Neural crest cell (in vitro differentiated cells): ENCODE measurements at regions not wholly inside any gene's neighbourhood (a gene's known extent, or its start where the extent isn't known, plus 50 kb on each side); places are given as distances from the start of the nearest gene placed in this dataset.

Source experiments
- DNase-seq: peaks from one replicate; pipeline ENCODE4 v3.0.0; 2021; ENCODE audit warnings: low read depth, mixed read lengths, low spot score
- H3K27ac Mint-ChIP-seq: one replicate; pipeline ENCODE4 v1.8.0; 2021; ENCODE audit warnings: mild to moderate bottlenecking, mixed read lengths; ENCODE audit not compliant: unreplicated experiment
- H3K27me3 Mint-ChIP-seq: 2 replicates; pipeline ENCODE4 v1.8.0; 2021; ENCODE audit warnings: low read depth, mild to moderate bottlenecking, mixed read lengths
- H3K36me3 Mint-ChIP-seq: 2 replicates; pipeline ENCODE4 v1.8.0; 2021; ENCODE audit warnings: low read depth, mild to moderate bottlenecking, mixed read lengths
- H3K4me1 Mint-ChIP-seq: 2 replicates; pipeline ENCODE4 v1.8.0; 2021; ENCODE audit warnings: mixed read lengths
- H3K4me3 Mint-ChIP-seq: one replicate; pipeline ENCODE4 v1.8.0; 2021; ENCODE audit warnings: mild to moderate bottlenecking, mixed read lengths
- H3K9me3 Mint-ChIP-seq: 2 replicates; pipeline ENCODE4 v1.8.0; 2021; ENCODE audit warnings: mixed read lengths
- TF ChIP-seq, protein P1 (sequence below): fragments of 200-600 bp; sonication (generic); conservative IDR thresholded peaks from 2 replicates; pipeline ENCODE4 v1.5.0; 2021; ENCODE audit warnings: antibody characterized with exemption, mild to moderate bottlenecking

DNA sequence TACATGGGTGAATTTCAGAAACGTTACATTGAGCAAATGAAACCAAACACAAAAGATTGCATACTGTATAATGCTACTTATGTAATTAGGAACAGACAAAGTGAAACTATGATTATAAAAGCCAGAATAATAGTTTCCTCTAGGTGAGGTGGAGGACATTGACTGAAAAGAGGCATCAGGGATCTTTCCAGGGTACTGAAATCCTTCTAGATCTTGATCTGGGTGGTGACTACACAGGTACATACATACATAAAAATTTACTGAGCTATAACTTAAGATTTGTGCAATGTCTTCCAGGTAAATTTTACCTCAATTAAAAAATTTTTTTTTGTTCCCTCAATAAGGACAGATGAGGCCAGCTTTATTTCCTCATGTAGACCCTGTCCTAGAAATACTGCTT is 665.6 kb upstream of the UBE2E2 start:
- Mint-ChIP-seq H3K27me3 (no peaks in the 10 kb centered on the region), H3K36me3 (no peaks in the 10 kb centered on the region), H3K4me3 (no peak overlapping the region), H3K4me1 (no peaks in the 10 kb centered on the region), H3K9me3 (peaks cover 3% of the 10 kb centered on the region), H3K27ac (no peak overlapping the region)
- DNase-seq: no peak
- TF ChIP-seq, protein P1, sequence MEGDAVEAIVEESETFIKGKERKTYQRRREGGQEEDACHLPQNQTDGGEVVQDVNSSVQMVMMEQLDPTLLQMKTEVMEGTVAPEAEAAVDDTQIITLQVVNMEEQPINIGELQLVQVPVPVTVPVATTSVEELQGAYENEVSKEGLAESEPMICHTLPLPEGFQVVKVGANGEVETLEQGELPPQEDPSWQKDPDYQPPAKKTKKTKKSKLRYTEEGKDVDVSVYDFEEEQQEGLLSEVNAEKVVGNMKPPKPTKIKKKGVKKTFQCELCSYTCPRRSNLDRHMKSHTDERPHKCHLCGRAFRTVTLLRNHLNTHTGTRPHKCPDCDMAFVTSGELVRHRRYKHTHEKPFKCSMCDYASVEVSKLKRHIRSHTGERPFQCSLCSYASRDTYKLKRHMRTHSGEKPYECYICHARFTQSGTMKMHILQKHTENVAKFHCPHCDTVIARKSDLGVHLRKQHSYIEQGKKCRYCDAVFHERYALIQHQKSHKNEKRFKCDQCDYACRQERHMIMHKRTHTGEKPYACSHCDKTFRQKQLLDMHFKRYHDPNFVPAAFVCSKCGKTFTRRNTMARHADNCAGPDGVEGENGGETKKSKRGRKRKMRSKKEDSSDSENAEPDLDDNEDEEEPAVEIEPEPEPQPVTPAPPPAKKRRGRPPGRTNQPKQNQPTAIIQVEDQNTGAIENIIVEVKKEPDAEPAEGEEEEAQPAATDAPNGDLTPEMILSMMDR: no peak

DNA sequence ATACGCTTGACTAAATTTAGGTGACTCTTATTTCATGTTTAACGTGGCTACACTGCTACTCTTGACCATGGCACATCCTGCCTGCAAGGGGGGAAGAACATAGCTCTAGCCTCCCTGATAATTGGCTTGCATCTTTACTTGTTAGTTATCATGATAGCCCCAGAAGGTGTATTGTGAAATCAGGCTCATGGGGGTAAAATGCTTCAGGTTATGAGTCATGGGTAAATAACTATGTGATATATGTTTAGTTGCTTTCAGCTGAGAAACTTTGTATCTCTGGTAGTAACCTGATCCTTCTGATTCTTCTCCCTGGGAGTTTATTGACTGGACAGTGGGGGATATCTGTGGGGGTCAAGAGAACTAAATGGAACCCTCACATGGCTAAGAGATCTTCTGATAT is 660.8 kb upstream of the UBE2E2 start:
- no peaks in the 10 kb centered on the region for H3K4me1 Mint-ChIP-seq
- peaks cover 3% of the 10 kb centered on the region for H3K9me3 Mint-ChIP-seq
- no peaks in the 10 kb centered on the region for H3K27me3 Mint-ChIP-seq
- TF ChIP-seq, protein P1: no peak
- H3K27ac Mint-ChIP-seq: no peak overlapping the region
- H3K36me3 Mint-ChIP-seq: no peaks in the 10 kb centered on the region
- no peak overlapping the region for H3K4me3 Mint-ChIP-seq
- no peak for DNase-seq

DNA sequence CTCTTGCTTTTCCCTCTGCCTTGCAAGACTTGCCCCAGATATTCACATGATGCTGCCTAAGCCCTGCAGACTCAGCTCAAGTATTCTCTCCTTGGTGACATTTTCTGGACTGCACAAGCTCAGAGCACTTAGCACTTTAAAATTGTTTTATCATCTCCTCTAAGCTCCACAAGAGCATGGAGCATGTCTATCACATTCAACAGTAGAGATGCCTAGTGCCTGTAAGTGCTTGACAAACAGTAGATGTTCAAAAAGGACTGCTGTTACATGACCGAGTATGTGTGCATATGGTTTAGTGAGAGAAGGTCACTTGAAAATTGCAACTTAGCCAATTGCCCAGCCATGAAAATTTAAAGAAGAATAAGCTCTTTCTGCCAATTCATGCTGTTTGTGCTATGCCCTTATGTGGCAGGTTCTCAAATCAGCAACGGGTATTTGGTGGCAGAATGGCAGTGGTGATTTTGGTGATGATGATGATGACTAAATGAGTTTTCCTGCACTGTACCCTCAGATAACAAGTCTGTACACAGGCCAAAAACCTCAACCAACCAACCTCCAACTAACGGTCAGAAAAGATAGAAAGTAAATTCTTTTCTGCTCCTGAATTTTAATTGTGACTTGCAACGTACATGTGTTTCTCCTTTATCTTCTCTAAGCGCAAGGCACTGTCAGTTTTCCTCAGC is 647.2 kb upstream of the UBE2E2 start:
- Mint-ChIP-seq H3K27ac (no peak overlapping the region), H3K9me3 (no peaks in the 10 kb centered on the region), H3K27me3 (no peaks in the 10 kb centered on the region), H3K4me3 (no peak overlapping the region), H3K4me1 (no peaks in the 10 kb centered on the region), H3K36me3 (no peaks in the 10 kb centered on the region)
- TF ChIP-seq, protein P1: no peak
- DNase-seq: no peak

DNA sequence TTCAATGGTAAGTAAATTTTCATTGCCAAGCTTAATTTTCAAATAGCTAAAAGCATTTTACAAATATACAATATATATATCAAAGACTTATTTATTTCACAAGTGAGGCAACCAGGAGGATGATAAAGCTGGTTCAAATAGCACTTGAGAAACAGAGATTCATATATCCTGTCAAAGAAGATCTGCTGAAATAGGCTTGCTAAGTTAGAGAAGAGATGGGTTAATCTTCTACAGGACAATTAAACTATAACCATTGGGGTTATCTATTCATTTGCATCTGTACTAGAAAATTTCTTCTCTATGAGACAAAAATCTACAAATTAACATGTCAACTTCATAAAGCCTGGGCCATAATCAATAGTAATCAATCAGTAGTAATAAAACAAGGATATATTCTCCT is 637.7 kb upstream of the UBE2E2 start:
- peaks cover 3% of the 10 kb centered on the region for H3K27me3 Mint-ChIP-seq
- no peak overlapping the region for H3K27ac Mint-ChIP-seq
- H3K4me3 Mint-ChIP-seq: no peak overlapping the region
- H3K36me3 Mint-ChIP-seq: no peaks in the 10 kb centered on the region
- no peaks in the 10 kb centered on the region for H3K4me1 Mint-ChIP-seq
- H3K9me3 Mint-ChIP-seq: no peaks in the 10 kb centered on the region
- DNase-seq: no peak
- TF ChIP-seq, protein P1: no peak

DNA sequence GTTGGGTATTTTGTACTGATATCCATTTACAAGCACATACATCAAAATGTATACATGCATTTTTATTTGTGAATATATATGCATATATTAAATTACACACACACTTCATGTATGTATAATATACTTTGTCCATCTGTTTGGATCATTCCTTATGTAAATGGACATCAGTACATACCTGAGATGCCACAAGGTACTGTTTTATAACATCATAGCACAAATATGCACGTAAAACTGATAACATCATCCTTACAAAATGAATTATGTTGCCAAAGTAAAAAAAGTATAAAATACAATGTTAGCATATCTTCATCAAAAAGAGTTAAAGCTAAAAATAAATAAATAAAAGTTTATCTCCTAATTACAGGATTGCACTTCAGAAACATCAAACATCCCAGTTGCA is 634.8 kb upstream of the UBE2E2 start:
- TF ChIP-seq, protein P1: no peak
- Mint-ChIP-seq H3K4me1 (no peaks in the 10 kb centered on the region), H3K36me3 (no peaks in the 10 kb centered on the region), H3K4me3 (no peak overlapping the region), H3K9me3 (no peaks in the 10 kb centered on the region), H3K27ac (no peak overlapping the region), H3K27me3 (peaks cover 3% of the 10 kb centered on the region)
- no peak for DNase-seq
